Ishikawa (cell line): ENCODE measurements at regions not wholly inside any gene's neighbourhood (a gene's known extent, or its start where the extent isn't known, plus 50 kb on each side); places are given as distances from the start of the nearest gene placed in this dataset.
A peak's percentile ranks its signal among the peaks of the same experiment; 100 is the strongest.

Source experiments
- CEBPB ChIP-seq: IDR thresholded peaks from 2 replicates; pipeline ENCODE4 v1.6.1; 2012
- CREB1 ChIP-seq: IDR thresholded peaks from 2 replicates; pipeline ENCODE4 v1.6.1; 2012; ENCODE audit warnings: low read depth
- EGR1 ChIP-seq: IDR thresholded peaks from 2 replicates; pipeline ENCODE4 v1.6.1; 2012
- EP300 ChIP-seq: IDR thresholded peaks from 2 replicates; pipeline ENCODE4 v1.6.1; 2012; ENCODE audit warnings: borderline replicate concordance
- FOXM1 ChIP-seq: IDR thresholded peaks from 2 replicates; pipeline ENCODE4 v1.6.1; 2012; ENCODE audit warnings: low read depth, borderline replicate concordance
- NFIC ChIP-seq: IDR thresholded peaks from 2 replicates; pipeline ENCODE4 v1.6.1; 2012
- RAD21 ChIP-seq: IDR thresholded peaks from 2 replicates; pipeline ENCODE4 v1.6.1; 2012; ENCODE audit warnings: low read depth
- TAF1 ChIP-seq: IDR thresholded peaks from 2 replicates; pipeline ENCODE4 v1.6.1; 2012; ENCODE audit warnings: low read depth, mild to moderate bottlenecking
- TEAD4 ChIP-seq: IDR thresholded peaks from 2 replicates; pipeline ENCODE4 v1.6.1; 2012
- YY1 ChIP-seq: IDR thresholded peaks from 2 replicates; pipeline ENCODE4 v1.6.1; 2012; ENCODE audit warnings: low read depth
- ZBTB7A ChIP-seq: IDR thresholded peaks from 2 replicates; pipeline ENCODE4 v1.6.1; 2012; ENCODE audit warnings: low read depth
- TF ChIP-seq, protein P1 (sequence below): IDR thresholded peaks from 2 replicates; pipeline ENCODE4 v1.6.1; 2012; ENCODE audit warnings: low read depth, mild to moderate bottlenecking
- TF ChIP-seq, protein P2 (sequence below): IDR thresholded peaks from 2 replicates; pipeline ENCODE4 v1.6.1; 2012
- TF ChIP-seq, protein P3 (sequence below): IDR thresholded peaks from 2 replicates; pipeline ENCODE4 v1.6.1; 2012

DNA sequence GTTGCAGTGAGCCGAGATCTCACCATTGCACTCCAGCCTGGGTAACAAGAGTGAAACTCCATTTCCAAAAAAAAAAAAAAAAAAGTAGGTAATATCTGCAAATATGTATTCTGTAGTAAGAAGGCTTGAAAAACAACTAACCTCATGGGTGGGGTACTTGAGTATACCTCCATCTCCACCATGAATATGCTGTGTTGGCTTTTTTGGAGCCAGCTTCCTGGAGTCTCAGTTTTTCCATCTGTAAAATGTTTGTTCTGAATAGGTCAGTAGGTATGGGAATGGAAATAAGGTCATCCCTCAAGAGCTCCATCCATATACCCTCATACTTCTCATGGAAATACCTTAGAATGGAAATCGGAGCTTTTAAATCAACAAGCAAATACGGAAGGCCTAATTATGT lies 430.0 kb upstream of the FAM98A start:
- no peak for TF ChIP-seq TEAD4
- TF ChIP-seq FOXM1 = no peak
- no peak for TF ChIP-seq YY1

DNA sequence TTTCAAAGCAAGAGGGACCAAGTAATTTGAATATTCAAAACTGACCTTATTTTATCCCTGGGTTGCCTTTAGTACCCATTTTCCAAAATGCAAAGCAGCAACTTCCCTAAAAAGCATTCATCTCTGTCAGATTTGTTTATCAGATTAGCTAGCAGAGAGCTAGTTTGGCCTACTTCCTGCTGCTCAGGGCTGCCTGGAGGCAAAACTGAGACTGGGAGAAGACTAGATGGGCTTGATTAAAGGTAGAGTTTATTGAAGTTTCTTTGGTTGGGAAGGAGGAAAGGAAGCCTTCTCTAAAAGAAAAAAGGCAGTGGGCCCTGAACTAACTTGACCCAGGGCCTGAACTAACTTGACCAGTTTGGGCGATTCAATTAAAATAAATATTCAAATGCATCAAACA lies 426.1 kb upstream of the FAM98A start:
- TF ChIP-seq ZBTB7A (no peak), CREB1 (no peak), RAD21 (no peak), CEBPB (no peak), TAF1 (no peak), TEAD4 (no peak)
- TF ChIP-seq, protein P1, sequence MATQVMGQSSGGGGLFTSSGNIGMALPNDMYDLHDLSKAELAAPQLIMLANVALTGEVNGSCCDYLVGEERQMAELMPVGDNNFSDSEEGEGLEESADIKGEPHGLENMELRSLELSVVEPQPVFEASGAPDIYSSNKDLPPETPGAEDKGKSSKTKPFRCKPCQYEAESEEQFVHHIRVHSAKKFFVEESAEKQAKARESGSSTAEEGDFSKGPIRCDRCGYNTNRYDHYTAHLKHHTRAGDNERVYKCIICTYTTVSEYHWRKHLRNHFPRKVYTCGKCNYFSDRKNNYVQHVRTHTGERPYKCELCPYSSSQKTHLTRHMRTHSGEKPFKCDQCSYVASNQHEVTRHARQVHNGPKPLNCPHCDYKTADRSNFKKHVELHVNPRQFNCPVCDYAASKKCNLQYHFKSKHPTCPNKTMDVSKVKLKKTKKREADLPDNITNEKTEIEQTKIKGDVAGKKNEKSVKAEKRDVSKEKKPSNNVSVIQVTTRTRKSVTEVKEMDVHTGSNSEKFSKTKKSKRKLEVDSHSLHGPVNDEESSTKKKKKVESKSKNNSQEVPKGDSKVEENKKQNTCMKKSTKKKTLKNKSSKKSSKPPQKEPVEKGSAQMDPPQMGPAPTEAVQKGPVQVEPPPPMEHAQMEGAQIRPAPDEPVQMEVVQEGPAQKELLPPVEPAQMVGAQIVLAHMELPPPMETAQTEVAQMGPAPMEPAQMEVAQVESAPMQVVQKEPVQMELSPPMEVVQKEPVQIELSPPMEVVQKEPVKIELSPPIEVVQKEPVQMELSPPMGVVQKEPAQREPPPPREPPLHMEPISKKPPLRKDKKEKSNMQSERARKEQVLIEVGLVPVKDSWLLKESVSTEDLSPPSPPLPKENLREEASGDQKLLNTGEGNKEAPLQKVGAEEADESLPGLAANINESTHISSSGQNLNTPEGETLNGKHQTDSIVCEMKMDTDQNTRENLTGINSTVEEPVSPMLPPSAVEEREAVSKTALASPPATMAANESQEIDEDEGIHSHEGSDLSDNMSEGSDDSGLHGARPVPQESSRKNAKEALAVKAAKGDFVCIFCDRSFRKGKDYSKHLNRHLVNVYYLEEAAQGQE = no peak
- TF ChIP-seq, protein P2, sequence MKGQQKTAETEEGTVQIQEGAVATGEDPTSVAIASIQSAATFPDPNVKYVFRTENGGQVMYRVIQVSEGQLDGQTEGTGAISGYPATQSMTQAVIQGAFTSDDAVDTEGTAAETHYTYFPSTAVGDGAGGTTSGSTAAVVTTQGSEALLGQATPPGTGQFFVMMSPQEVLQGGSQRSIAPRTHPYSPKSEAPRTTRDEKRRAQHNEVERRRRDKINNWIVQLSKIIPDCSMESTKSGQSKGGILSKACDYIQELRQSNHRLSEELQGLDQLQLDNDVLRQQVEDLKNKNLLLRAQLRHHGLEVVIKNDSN = no peak

DNA sequence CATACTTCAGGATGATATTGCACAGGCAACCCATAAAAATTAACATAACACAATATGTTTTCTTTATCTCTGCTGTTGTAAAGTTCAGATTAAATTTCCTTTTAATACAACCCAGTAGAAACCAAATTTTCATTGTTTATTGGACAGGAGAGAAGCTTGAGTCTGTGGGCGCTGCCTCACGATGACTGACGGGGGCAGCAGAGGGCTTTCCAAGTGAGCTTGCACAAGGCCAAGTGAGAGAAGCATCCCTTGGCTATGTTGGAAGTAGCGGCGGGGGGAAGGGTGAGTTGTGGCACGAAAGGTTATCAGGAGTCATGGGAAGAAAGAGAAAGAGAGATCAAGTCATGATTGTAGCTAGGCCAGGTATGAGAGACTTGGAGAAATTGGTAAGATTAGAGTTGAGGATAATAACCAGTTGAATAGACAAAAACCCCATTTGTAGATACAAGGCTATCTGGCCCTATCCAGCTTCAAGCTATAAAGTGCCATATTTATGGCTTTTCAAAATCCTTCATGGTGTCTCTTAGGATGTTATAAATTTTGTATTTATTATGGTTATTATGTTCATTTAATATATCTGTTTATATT lies 413.7 kb upstream of the FAM98A start:
- peak; percentile 52 for TF ChIP-seq RAD21
- TF ChIP-seq EGR1 = no peak

DNA sequence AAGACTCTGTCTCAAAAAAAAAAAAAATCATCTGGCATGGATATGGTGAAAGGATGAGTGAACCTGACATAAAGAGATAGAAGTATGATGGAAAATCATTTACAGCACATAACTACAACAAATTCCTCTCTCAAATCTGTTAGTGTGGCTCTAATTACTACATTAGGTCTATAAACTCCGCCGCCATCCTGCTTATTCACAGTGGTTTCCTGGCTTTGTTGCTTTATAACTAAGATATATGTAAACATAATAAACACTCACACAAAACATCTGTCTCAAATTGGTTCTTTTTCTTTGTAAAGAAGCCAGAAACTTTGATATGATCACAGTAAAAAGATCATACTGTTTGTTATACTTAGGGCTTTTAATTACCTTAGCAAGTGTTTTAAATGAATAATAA lies 412.6 kb upstream of the FAM98A start:
- TF ChIP-seq TEAD4 = no peak
- no peak for TF ChIP-seq YY1
- TF ChIP-seq CEBPB = no peak
- TF ChIP-seq, protein P2 = no peak
- TF ChIP-seq TAF1 = no peak
- TF ChIP-seq EGR1 = no peak
- TF ChIP-seq, protein P1 = no peak
- TF ChIP-seq NFIC = no peak
- no peak for TF ChIP-seq CREB1
- TF ChIP-seq EP300 = no peak

DNA sequence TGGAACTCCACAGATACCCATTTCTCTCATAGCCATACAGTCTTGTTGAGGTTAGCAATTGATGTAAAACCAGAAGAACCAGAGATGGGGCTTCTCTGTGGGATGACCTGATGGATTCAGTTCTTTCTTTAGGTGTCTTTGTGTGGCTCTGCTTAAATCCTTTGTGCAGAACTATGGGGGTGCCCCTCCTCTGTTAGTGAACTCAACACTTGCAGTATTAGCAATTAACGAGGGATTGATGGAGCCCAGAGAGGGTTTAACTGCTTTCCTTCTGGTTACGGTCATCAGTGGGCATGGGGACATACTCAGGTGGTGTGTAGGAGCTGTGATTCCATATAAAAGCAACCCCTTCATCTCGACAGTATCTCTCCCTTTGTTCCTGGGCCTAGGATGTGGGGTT lies 406.8 kb upstream of the FAM98A start:
- TF ChIP-seq FOXM1 = no peak
- TF ChIP-seq, protein P1 = no peak
- TF ChIP-seq TAF1 = no peak
- TF ChIP-seq ZBTB7A = no peak
- TF ChIP-seq YY1 = no peak
- no peak for TF ChIP-seq TEAD4
- TF ChIP-seq, protein P2 = no peak
- TF ChIP-seq NFIC = no peak
- TF ChIP-seq CEBPB = no peak
- TF ChIP-seq EGR1 = no peak
- TF ChIP-seq, protein P3, sequence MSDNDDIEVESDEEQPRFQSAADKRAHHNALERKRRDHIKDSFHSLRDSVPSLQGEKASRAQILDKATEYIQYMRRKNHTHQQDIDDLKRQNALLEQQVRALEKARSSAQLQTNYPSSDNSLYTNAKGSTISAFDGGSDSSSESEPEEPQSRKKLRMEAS = no peak
- TF ChIP-seq CREB1 = no peak
- TF ChIP-seq RAD21 = no peak
